GM10248 (cell line): ENCODE measurements at regions not wholly inside any gene's neighbourhood (a gene's known extent, or its start where the extent isn't known, plus 50 kb on each side); places are given as distances from the start of the nearest gene placed in this dataset.

Experiments used
- CTCF ChIA-PET: fragments of 300-600 bp; sonication (Branson Sonifier 250); formaldehyde crosslinking; extraction: SDS; loops from one replicate; lab custom pipeline; 2021; ENCODE audit warnings: antibody characterized with exemption; lab: Yijun Ruan, JAX
- POLR2A ChIA-PET: fragments of 350-650 bp; sonication (Branson Sonifier 250); formaldehyde crosslinking; extraction: SDS; loops from one replicate; lab custom pipeline; 2020; ENCODE audit warnings: antibody characterized with exemption; lab: Yijun Ruan, JAX
- DNase-seq: peaks from one replicate; pipeline ENCODE4 v3.0.0; 2012; ENCODE audit errors: extremely low spot score
- CTCF ChIP-seq: IDR thresholded peaks from 2 replicates; pipeline ENCODE4 v1.5.1; 2012; ENCODE audit warnings: mild to moderate bottlenecking, low read depth; ENCODE audit errors: extremely low read depth, missing control alignments, control extremely low read depth

GRCh38 chr5:68872088-68872839, 221.6 kb upstream of the SLC30A5 start:
- CTCF ChIA-PET, result interaction anchor here (2.0 kb wide), 1 partner anchor 12 kb away, joined by 6 read pairs; no protein-coding TSS in a partner anchor

GRCh38 chr5:68873198-68873597, 220.6 kb upstream of the SLC30A5 start:
- POLR2A ChIA-PET, result no interaction called here
- CTCF ChIA-PET, result interaction anchor here (2.0 kb wide), 1 partner anchor 11 kb away, joined by 6 read pairs; no protein-coding TSS in a partner anchor
- no peak for TF ChIP-seq CTCF
- no peak for DNase-seq

More at GRCh38 chr5:68872088-68872839, 221.6 kb upstream of the SLC30A5 start:
- TF ChIP-seq CTCF, result no peak
- no peak for DNase-seq
- POLR2A ChIA-PET, result no interaction called here

DNA sequence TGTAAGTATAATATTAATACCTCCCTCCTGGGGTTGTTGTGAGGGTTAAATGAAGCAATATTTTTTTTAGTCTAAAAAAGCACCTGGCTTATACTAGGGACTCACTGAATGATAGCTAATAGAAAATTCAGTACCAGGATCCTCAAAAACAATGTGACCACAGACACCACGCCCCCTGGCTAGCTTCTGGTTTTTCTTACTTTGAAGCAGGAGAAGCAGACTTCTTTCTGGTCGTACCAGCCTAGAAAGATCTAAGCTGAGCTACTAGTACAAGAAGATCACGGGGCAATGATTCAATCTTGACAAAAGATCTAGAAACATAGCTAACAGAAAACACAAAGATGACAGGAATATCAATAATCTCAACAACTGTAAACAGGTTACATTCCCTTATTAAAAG, 218.5 kb upstream of the SLC30A5 start:
- ChIA-PET CTCF (interaction anchor here (0.8 to 1.4 kb wide), 3 partner anchors 9 to 49 kb away, joined by 3 read pairs; no protein-coding TSS in a partner anchor), POLR2A (no interaction called here)
- no peak for TF ChIP-seq CTCF
- no peak for DNase-seq

DNA sequence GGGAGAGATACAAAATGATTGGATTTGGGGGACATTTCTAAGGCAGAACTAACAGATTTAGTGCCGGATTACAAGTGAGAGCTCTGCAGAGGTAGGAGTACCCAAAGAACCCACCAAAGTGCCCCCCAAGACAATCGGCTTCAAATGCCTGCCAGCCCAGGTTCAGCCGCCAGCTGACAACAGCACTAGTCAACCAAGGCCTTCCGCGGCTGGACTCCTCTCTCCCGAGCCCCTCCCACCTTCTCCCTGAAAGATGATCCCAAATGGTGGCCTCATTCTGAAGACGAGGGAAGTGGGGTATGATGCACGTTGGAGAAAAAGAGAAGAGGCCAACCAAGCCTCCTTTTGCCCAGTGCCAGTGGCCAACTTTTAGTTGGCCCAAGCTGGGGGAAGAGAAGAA, 210.4 kb upstream of the SLC30A5 start:
- no peak for DNase-seq
- POLR2A ChIA-PET, result interaction anchor here (0.5 kb wide), 1 partner anchor 398 kb away, joined by 3 read pairs; no protein-coding TSS in a partner anchor
- CTCF ChIA-PET, result interaction anchor here (1.6 kb wide), 1 partner anchor 25 kb away, joined by 3 read pairs; no protein-coding TSS in a partner anchor
- TF ChIP-seq CTCF, result no peak

GRCh38 chr5:68884144-68884754, 209.6 kb upstream of the SLC30A5 start:
- ChIA-PET CTCF (interaction anchor here (0.8 to 1.4 kb wide), 3 partner anchors 9 to 12 kb away, joined by 3 to 6 read pairs (median 4); no protein-coding TSS in a partner anchor), POLR2A (interaction anchor here (0.5 kb wide), 1 partner anchor 399 kb away, joined by 3 read pairs; no protein-coding TSS in a partner anchor)
- TF ChIP-seq CTCF, result no peak

GRCh38 chr5:68884883-68885282, 208.9 kb upstream of the SLC30A5 start:
- ChIA-PET POLR2A (no interaction called here), CTCF (interaction anchor here (0.8 to 1.4 kb wide), 3 partner anchors 10 to 12 kb away, joined by 3 to 6 read pairs (median 4); no protein-coding TSS in a partner anchor)
- no peak for DNase-seq
- no peak for TF ChIP-seq CTCF

More at GRCh38 chr5:68884144-68884754, 209.6 kb upstream of the SLC30A5 start:
- DNase-seq, result no peak
